ENCODE measurements at regions not wholly inside any gene's neighbourhood (a gene's known extent, or its start where the extent isn't known, plus 50 kb on each side); places are given as distances from the start of the nearest gene placed in this dataset.

GRCh38 chr18:22503803-22504202 is 86.1 kb upstream of the CTAGE1 start:
- no peak for DNase-seq
- Histone ChIP-seq H3K27me3 (replicated peaks; ENCODE audit: insufficient read depth, low read length) (no peaks in the 10 kb centered on the region), H4K20me1 (ENCODE audit: insufficient read depth, low read length) (no peaks in the 10 kb centered on the region), H3K9ac (ENCODE audit: low read length) (no peak overlapping the region), H3F3A (ENCODE audit: insufficient read depth, low read length) (no peaks in the 10 kb centered on the region), H3K27ac (ENCODE audit: low read length) (no peak overlapping the region), H3K9me2 (replicated peaks; ENCODE audit: insufficient read depth, low read length) (no peaks in the 10 kb centered on the region), H3K4me2 (ENCODE audit: low read depth, low read length) (no peak overlapping the region), H2AFZ (ENCODE audit: low read length) (no peak overlapping the region), H3K4me3 (ENCODE audit: low read length) (no peak overlapping the region), H3K36me3 (replicated peaks; ENCODE audit: insufficient read depth, low read length) (no peaks in the 10 kb centered on the region), H3K9me3 (replicated peaks; ENCODE audit: insufficient read depth, low read length) (no peaks in the 10 kb centered on the region), H3K4me1 (ENCODE audit: low read length) (no peaks in the 10 kb centered on the region), H3K79me2 (ENCODE audit: low read length) (no peaks in the 10 kb centered on the region)
- TF ChIP-seq CTCF (IDR thresholded peaks at IDR 0.05; ENCODE audit: low read length) (no peak), EZH2phosphoT487 (IDR thresholded peaks at IDR 0.05; ENCODE audit: low read length) (no peak), EZH2 (optimal IDR thresholded peaks at IDR 0.05; ENCODE audit: low read depth, low read length) (no peak)

GRCh38 chr18:22504251-22505030 is 86.7 kb upstream of the CTAGE1 start:
- no peak for DNase-seq
- Histone ChIP-seq H3K36me3 (replicated peaks; ENCODE audit: insufficient read depth, low read length) (no peaks in the 10 kb centered on the region), H4K20me1 (ENCODE audit: insufficient read depth, low read length) (no peaks in the 10 kb centered on the region), H3K4me2 (ENCODE audit: low read depth, low read length) (no peak overlapping the region), H3K9me3 (replicated peaks; ENCODE audit: insufficient read depth, low read length) (no peaks in the 10 kb centered on the region), H3F3A (ENCODE audit: insufficient read depth, low read length) (no peaks in the 10 kb centered on the region), H3K9me2 (replicated peaks; ENCODE audit: insufficient read depth, low read length) (no peaks in the 10 kb centered on the region), H3K27ac (ENCODE audit: low read length) (no peak overlapping the region), H3K79me2 (ENCODE audit: low read length) (no peaks in the 10 kb centered on the region), H3K9ac (ENCODE audit: low read length) (no peak overlapping the region), H2AFZ (ENCODE audit: low read length) (no peak overlapping the region), H3K4me3 (ENCODE audit: low read length) (no peak overlapping the region), H3K27me3 (replicated peaks; ENCODE audit: insufficient read depth, low read length) (no peaks in the 10 kb centered on the region), H3K4me1 (ENCODE audit: low read length) (no peaks in the 10 kb centered on the region)
- TF ChIP-seq EZH2 (optimal IDR thresholded peaks at IDR 0.05; ENCODE audit: low read depth, low read length) (no peak), CTCF (IDR thresholded peaks at IDR 0.05; ENCODE audit: low read length) (no peak), EZH2phosphoT487 (IDR thresholded peaks at IDR 0.05; ENCODE audit: low read length) (no peak)

GRCh38 chr18:22505141-22505591 is 87.5 kb upstream of the CTAGE1 start:
- H3K36me3 ChIP-seq (replicated peaks; ENCODE audit: insufficient read depth, low read length): no peaks in the 10 kb centered on the region
- no peak for DNase-seq
- no peak overlapping the region for H2AFZ ChIP-seq (ENCODE audit: low read length)
- no peaks in the 10 kb centered on the region for H4K20me1 ChIP-seq (ENCODE audit: insufficient read depth, low read length)
- H3K4me3 ChIP-seq (ENCODE audit: low read length): no peak overlapping the region
- no peaks in the 10 kb centered on the region for H3K4me1 ChIP-seq (ENCODE audit: low read length)
- no peaks in the 10 kb centered on the region for H3K27me3 ChIP-seq (replicated peaks; ENCODE audit: insufficient read depth, low read length)
- H3K79me2 ChIP-seq (ENCODE audit: low read length): no peaks in the 10 kb centered on the region
- no peak overlapping the region for H3K9ac ChIP-seq (ENCODE audit: low read length)
- no peak overlapping the region for H3K4me2 ChIP-seq (ENCODE audit: low read depth, low read length)
- TF ChIP-seq EZH2phosphoT487 (IDR thresholded peaks at IDR 0.05; ENCODE audit: low read length): no peak
- no peak for TF ChIP-seq CTCF (IDR thresholded peaks at IDR 0.05; ENCODE audit: low read length)
- no peak for TF ChIP-seq EZH2 (optimal IDR thresholded peaks at IDR 0.05; ENCODE audit: low read depth, low read length)
- H3F3A ChIP-seq (ENCODE audit: insufficient read depth, low read length): no peaks in the 10 kb centered on the region
- no peaks in the 10 kb centered on the region for H3K9me2 ChIP-seq (replicated peaks; ENCODE audit: insufficient read depth, low read length)
- no peak overlapping the region for H3K27ac ChIP-seq (ENCODE audit: low read length)
- no peaks in the 10 kb centered on the region for H3K9me3 ChIP-seq (replicated peaks; ENCODE audit: insufficient read depth, low read length)

All from MM.1S (cell line).